NB4 (cell line): ENCODE measurements at regions not wholly inside any gene's neighbourhood (a gene's known extent, or its start where the extent isn't known, plus 50 kb on each side); places are given as distances from the start of the nearest gene placed in this dataset.
"Not testable (repeated sequence)": the region's sequence is repeated elsewhere in the genome, so short reads cannot be mapped to it uniquely, and the experiment has no call there.

ENCODE experiments used
- DNase-seq: peaks from one replicate; pipeline ENCODE4 v3.0.0; 2010; ENCODE audit warnings: low read depth
- H3K4me3 ChIP-seq: one replicate; pipeline ENCODE4 v1.5.1; 2011; ENCODE audit warnings: mild to moderate bottlenecking, low read depth, low read length, moderate library complexity
- MYC ChIP-seq: IDR thresholded peaks from 2 replicates; pipeline ENCODE4 v1.6.1; 2011; ENCODE audit warnings: low read depth, low read length
- POLR2A ChIP-seq: IDR thresholded peaks from 2 replicates; pipeline ENCODE4 v1.6.1; 2011; ENCODE audit warnings: mild to moderate bottlenecking; ENCODE audit not compliant: insufficient read length; ENCODE audit errors: extremely low read depth
- TF ChIP-seq, protein P1 (sequence below): IDR thresholded peaks from one replicate; pipeline ENCODE4 v1.5.1; 2012; ENCODE audit warnings: low read depth, low read length
- TF ChIP-seq, protein P2 (sequence below): IDR thresholded peaks from 2 replicates; pipeline ENCODE4 v1.6.1; 2011; ENCODE audit warnings: low read depth, low read length

DNA sequence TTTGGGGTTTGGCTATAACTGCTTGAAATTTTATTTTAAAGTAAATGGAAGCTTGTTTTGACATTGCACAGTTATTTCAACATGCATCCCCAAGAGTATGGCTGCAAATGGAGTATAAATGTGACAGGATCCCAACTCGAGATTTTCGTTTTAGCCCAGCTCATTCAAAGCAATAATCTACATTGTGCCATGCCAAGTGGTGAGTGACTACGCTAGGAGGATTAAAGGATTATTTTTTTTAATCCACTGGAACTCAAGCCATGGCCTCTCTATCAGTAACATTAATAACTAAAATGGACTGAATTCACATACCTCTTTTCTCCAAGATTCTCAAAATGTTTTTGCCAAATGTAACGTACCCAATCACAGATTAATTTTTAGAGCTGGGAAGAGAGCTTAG is 60.6 kb upstream of the AUTS2 start:
- TF ChIP-seq, protein P1, sequence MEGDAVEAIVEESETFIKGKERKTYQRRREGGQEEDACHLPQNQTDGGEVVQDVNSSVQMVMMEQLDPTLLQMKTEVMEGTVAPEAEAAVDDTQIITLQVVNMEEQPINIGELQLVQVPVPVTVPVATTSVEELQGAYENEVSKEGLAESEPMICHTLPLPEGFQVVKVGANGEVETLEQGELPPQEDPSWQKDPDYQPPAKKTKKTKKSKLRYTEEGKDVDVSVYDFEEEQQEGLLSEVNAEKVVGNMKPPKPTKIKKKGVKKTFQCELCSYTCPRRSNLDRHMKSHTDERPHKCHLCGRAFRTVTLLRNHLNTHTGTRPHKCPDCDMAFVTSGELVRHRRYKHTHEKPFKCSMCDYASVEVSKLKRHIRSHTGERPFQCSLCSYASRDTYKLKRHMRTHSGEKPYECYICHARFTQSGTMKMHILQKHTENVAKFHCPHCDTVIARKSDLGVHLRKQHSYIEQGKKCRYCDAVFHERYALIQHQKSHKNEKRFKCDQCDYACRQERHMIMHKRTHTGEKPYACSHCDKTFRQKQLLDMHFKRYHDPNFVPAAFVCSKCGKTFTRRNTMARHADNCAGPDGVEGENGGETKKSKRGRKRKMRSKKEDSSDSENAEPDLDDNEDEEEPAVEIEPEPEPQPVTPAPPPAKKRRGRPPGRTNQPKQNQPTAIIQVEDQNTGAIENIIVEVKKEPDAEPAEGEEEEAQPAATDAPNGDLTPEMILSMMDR, result no peak
- TF ChIP-seq, protein P2, sequence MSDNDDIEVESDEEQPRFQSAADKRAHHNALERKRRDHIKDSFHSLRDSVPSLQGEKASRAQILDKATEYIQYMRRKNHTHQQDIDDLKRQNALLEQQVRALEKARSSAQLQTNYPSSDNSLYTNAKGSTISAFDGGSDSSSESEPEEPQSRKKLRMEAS, result no peak
- no peak for DNase-seq
- H3K4me3 ChIP-seq, result no peak overlapping the region

DNA sequence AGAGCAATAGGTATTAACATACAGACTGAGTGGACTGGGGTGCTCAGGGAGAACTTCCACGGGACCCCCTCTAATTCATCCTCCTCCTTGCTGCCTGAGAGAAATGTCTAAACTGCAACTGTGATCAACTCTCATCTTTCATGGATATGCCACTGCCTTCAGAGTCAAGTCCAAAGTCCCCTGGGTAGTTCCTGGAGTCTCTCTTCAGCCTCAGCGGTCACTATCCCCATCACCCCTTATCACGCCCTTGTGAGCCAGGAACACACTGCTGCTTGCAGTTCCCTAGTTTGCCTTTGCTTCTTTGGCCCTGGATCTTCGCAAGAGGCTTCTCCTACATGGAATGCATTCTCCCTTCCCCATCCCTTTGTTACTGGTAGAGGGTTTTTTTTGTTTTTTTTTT is 58.7 kb upstream of the AUTS2 start:
- TF ChIP-seq, protein P2, result no peak
- TF ChIP-seq MYC (no peak), POLR2A (no peak)
- TF ChIP-seq, protein P1, result no peak
- no peak for DNase-seq
- no peak overlapping the region for H3K4me3 ChIP-seq

DNA sequence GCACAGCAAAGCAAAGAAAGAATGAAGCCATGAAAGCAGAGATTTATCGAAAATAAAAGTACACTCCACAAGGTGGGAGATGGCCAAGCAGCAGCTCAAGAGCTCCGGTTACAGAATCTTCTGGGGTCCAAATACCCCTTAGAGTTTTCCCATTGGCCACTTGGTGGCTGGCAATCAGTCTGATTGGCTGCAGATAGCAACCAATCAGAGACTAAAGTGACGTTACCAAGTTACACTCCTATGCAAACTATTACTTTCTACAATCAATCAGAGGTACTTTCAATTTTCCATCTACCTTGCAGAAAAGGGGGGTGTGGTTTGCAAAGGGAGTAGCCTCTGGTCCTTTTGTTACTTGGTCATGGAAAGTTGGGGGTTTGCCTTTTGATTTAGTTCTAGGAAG is 58.0 kb upstream of the AUTS2 start:
- TF ChIP-seq, protein P2, result no peak
- TF ChIP-seq MYC (no peak), POLR2A (no peak)
- TF ChIP-seq, protein P1, result no peak
- no peak overlapping the region for H3K4me3 ChIP-seq
- no peak for DNase-seq

DNA sequence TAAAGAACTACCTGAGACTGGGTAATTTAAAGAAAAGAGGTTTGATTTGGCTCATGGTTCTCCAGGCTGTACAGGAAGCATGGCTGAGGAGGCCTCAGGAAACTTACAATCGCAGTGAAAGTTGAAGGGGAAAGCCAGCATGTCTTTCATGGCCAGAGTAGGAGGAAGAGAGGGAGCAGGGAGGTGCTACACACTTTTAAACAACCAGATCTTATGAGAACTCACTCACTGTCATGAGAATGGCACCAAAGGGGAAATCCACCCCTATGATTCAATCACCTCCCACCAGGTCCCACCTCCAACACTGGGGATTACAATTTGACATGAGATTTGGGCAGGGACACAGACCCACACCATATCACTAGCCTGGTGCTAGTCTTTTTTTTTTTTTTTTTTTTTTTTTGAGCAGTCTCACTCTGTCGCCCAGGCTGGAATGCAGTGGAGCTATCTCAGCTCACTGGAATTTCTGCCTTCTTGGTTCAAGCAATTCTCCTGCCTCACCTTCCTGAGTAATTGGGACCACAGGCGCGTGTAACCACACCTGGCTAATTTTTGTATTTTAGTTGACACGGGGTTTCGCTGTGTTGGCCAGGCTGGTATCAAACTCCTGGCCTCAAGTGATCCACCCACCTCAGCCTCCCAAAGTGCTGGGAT is 56.4 kb upstream of the AUTS2 start:
- DNase-seq, H3K4me3 ChIP-seq: not testable (repeated sequence)

DNA sequence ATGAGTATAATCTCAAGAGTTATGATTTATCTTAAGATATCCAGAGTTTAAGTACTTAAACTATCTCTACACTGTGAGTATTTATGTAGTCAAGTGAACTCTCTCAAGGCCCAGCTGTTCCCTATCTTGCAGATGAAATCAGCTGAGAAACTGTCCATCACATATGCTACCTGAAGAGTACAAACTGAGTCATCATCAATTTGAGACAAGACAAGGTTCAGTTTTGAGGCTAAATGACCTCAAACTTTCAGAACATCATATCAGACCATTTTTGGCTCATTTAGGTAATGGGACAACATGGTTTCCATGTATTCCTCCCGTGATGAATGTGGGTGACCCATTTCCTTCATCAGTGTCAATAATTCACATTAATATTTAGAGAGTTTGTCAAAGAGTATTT is 53.1 kb upstream of the AUTS2 start:
- TF ChIP-seq MYC (no peak), POLR2A (no peak)
- TF ChIP-seq, protein P2, result no peak
- TF ChIP-seq, protein P1, result no peak
- H3K4me3 ChIP-seq, result no peak overlapping the region
- DNase-seq, result no peak
